Calu3 (cell line): ENCODE measurements at regions not wholly inside any gene's neighbourhood (a gene's known extent, or its start where the extent isn't known, plus 50 kb on each side); places are given as distances from the start of the nearest gene placed in this dataset.
"Not testable (repeated sequence)": the region's sequence is repeated elsewhere in the genome, so short reads cannot be mapped to it uniquely, and the experiment has no call there.

Experiments used
- BruUV-seq: library from RNA; stranded (reverse); fragments of 400-500 nt; replicated peaks from 2 replicates; lab custom pipeline; 2021; lab: Mats Ljungman, UMichigan
- CTCF ChIA-PET: fragments of 300-600 bp; sonication (Branson Sonifier 250); formaldehyde crosslinking; loops from one replicate; lab custom pipeline; 2022; ENCODE audit warnings: antibody characterized with exemption; lab: Charles Lee
- DNase-seq: peaks from one replicate; pipeline ENCODE4 v3.0.0; 2022
- H3K27ac Mint-ChIP-seq: one replicate; pipeline ENCODE4 v1.8.0; 2022; ENCODE audit warnings: mixed read lengths; ENCODE audit not compliant: unreplicated experiment
- H3K27me3 Mint-ChIP-seq: one replicate; pipeline ENCODE4 v1.8.0; 2022; ENCODE audit warnings: mixed read lengths; ENCODE audit not compliant: unreplicated experiment
- H3K36me3 Mint-ChIP-seq: one replicate; pipeline ENCODE4 v1.8.0; 2022; ENCODE audit warnings: mild to moderate bottlenecking, moderate library complexity, mixed read lengths; ENCODE audit not compliant: insufficient read depth, unreplicated experiment
- H3K4me1 Mint-ChIP-seq: one replicate; pipeline ENCODE4 v1.8.0; 2022; ENCODE audit warnings: mild to moderate bottlenecking, low read depth, mixed read lengths; ENCODE audit not compliant: unreplicated experiment
- H3K4me3 Mint-ChIP-seq: one replicate; pipeline ENCODE4 v1.8.0; 2022; ENCODE audit warnings: mild to moderate bottlenecking, low read depth, moderate library complexity, mixed read lengths; ENCODE audit not compliant: unreplicated experiment
- H3K9me3 Mint-ChIP-seq: one replicate; pipeline ENCODE4 v1.8.0; 2022; ENCODE audit warnings: low read depth, mixed read lengths; ENCODE audit not compliant: unreplicated experiment
- intact Hi-C: fragments of 100-400 bp; cut with micrococcal nuclease; formaldehyde crosslinking; loops from one replicate; pipeline ENCODE4 v1.10.0; 2022; ENCODE audit not compliant: unreplicated experiment
- TF ChIP-seq, protein P1 (sequence below): fragments of 200-600 bp; IDR thresholded peaks from one replicate; pipeline ENCODE4 v1.8.0; 2022; ENCODE audit warnings: antibody characterized with exemption; ENCODE audit not compliant: unreplicated experiment

DNA sequence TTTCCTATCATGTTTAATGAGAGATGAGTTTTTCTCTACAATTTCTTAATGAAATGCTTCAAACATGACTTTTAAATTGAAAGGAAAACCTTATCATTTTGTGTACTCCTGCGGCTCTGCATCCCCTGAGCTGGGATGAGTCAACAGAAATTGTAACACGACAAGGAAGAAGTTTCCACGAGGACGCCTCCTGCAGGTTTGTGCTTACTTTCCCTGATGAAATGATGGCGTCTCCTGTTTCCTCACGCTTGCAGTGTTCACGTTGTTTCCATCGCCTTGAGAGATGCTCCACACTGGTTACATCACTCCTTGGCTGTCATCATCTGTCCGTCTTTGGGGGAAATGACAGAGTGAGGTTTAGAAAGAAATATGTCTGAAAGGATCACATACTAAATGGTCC is 233.7 kb upstream of the ZFP64 start:
- no peak for DNase-seq
- TF ChIP-seq, protein P1, sequence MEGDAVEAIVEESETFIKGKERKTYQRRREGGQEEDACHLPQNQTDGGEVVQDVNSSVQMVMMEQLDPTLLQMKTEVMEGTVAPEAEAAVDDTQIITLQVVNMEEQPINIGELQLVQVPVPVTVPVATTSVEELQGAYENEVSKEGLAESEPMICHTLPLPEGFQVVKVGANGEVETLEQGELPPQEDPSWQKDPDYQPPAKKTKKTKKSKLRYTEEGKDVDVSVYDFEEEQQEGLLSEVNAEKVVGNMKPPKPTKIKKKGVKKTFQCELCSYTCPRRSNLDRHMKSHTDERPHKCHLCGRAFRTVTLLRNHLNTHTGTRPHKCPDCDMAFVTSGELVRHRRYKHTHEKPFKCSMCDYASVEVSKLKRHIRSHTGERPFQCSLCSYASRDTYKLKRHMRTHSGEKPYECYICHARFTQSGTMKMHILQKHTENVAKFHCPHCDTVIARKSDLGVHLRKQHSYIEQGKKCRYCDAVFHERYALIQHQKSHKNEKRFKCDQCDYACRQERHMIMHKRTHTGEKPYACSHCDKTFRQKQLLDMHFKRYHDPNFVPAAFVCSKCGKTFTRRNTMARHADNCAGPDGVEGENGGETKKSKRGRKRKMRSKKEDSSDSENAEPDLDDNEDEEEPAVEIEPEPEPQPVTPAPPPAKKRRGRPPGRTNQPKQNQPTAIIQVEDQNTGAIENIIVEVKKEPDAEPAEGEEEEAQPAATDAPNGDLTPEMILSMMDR = no peak
- Mint-ChIP-seq H3K9me3 (peaks cover 2% of the 10 kb centered on the region), H3K4me3 (no peak overlapping the region), H3K27me3 (no peaks in the 10 kb centered on the region), H3K4me1 (no peaks in the 10 kb centered on the region), H3K27ac (no peak overlapping the region), H3K36me3 (no peaks in the 10 kb centered on the region)
- intact Hi-C loops = no loop called here
- CTCF ChIA-PET = no interaction called here
- BruUV-seq = no TSS peak

DNA sequence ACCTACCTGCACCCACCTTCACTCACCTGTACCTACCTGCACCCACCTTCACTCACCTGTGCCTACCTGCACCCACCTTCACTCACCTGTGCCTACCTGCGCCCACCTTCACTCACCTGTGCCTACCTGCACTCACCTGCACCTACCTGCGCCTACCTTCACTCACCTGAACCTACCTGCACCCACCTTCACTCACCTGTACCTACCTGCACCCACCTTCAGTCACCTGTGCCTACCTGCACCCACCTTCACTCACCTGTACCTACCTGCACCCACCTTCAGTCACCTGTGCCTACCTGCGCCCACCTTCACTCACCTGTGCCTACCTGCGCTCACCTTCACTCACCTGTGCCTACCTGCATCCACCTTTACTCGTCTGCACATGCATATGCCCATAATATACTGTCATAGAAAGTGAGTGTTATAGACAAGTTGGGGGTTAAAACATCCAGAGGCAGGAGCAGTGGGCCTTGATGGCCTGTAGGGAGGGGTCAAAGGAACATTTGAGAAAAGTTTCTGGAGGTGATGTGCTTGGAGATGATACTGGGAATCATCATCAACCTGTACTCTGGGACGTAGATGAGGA is 232.9 kb upstream of the ZFP64 start:
- H3K36me3 Mint-ChIP-seq, H3K4me3 Mint-ChIP-seq, H3K9me3 Mint-ChIP-seq, H3K27ac Mint-ChIP-seq, H3K4me1 Mint-ChIP-seq, BruUV-seq, intact Hi-C loops, H3K27me3 Mint-ChIP-seq, CTCF ChIA-PET, DNase-seq: not testable (repeated sequence)

DNA sequence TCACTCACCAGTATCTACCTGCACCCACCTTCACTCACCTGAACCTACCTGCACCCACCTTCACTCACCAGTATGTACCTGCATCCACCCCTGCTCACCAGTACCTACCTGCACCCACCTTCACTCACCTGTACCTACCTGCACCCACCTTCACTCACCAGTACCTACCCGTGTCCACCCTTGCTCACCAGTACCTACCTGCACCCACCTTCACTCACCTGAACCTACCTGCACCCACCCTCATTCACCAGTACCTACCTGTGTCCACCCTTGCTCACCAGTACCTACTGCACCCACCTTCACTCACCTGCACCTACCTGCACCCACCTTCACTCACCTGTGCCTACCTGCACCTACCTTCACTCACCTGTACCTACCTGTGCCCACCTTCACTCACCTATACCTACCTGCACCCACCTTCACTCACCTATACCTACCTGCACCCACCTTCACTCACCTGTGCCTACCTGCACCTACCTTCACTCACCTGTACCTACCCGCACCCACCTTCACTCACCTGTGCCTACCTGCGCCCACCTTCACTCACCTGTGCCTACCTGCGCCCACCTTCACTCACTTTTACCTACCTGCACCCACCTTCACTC is 232.1 kb upstream of the ZFP64 start:
- H3K27me3 Mint-ChIP-seq, H3K4me1 Mint-ChIP-seq, H3K36me3 Mint-ChIP-seq, H3K9me3 Mint-ChIP-seq, DNase-seq, H3K27ac Mint-ChIP-seq, BruUV-seq, H3K4me3 Mint-ChIP-seq, intact Hi-C loops: not testable (repeated sequence)
- CTCF ChIA-PET = interaction anchor here (0.8 kb wide), 1 partner anchor 9 kb away, joined by 6 read pairs; no protein-coding TSS in a partner anchor

DNA sequence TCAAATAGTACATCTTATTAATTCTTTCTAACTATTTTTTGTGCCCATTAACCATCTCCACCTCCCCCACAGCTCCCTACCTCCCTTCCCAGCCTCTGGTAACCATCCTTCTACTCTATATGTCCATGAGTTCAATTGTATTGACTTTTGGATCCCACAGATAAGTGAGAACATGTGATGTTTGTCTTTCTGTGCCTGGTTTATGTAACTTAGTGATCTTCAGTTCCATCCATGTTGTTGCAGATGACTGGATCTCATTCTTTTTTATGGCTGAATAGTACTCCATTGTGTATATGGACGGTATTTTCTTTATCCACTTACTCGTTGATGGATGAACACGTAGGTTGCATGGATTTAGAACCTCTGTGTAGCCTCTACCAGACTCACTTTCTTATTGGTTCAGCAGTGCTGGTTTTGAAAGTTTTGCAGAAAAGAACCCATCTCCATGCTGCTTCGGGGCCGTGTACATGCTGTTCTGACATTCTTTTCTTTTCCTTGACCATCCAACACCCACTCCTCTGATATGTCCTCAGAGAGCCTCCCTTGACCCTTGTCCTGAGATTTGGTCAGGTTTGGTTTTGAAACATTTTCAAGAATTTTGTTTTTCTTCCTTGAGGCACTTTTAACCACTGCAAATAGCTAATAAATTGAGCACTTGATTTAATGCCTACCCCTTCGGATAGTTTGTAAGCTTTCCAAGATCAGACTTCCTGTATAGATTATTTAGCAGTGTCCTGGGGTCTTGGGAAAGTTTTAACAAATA is 231.2 kb upstream of the ZFP64 start:
- H3K27me3 Mint-ChIP-seq = no peaks in the 10 kb centered on the region
- H3K36me3 Mint-ChIP-seq = no peaks in the 10 kb centered on the region
- H3K4me3 Mint-ChIP-seq = no peak overlapping the region
- BruUV-seq = no TSS peak
- H3K4me1 Mint-ChIP-seq = no peaks in the 10 kb centered on the region
- peaks cover 3% of the 10 kb centered on the region for H3K9me3 Mint-ChIP-seq
- CTCF ChIA-PET = interaction anchor here (0.6 to 0.8 kb wide), 2 partner anchors 9 to 71 kb away, joined by 5 to 6 read pairs; no protein-coding TSS in a partner anchor
- intact Hi-C loops = no loop called here
- no peak for DNase-seq
- TF ChIP-seq, protein P1 = no peak
- no peak overlapping the region for H3K27ac Mint-ChIP-seq

DNA sequence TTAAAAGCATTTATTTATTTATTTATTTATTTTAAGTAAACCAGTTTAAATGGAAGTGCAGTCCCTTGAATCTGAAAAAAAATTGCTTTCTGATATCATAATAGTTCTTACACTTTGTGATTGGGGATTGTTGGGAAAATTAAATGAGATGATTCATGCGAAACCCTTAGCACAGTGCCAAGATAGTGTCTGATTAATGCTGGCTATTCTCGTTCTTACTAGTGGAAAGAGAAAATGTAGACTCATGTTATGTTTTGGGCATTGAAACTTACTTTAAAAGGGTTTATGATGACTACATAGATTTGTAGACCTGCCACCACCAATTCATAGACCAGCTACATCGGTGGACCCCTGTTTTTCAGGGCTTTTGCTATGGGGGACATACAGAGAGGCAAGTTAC is 229.2 kb upstream of the ZFP64 start:
- peaks cover 4% of the 10 kb centered on the region for H3K27me3 Mint-ChIP-seq
- peaks cover 3% of the 10 kb centered on the region for H3K9me3 Mint-ChIP-seq
- TF ChIP-seq, protein P1 = no peak
- no peak for DNase-seq
- CTCF ChIA-PET = no interaction called here
- no TSS peak for BruUV-seq
- no peaks in the 10 kb centered on the region for H3K36me3 Mint-ChIP-seq
- no peak overlapping the region for H3K4me3 Mint-ChIP-seq
- no peaks in the 10 kb centered on the region for H3K4me1 Mint-ChIP-seq
- no peak overlapping the region for H3K27ac Mint-ChIP-seq
- intact Hi-C loops = no loop called here
